ENCODE measurements at regions not wholly inside any gene's neighbourhood (a gene's known extent, or its start where the extent isn't known, plus 50 kb on each side); places are given as distances from the start of the nearest gene placed in this dataset.

- DNase-seq: no peak
Observed at GRCh38 chr5:173720953-173721600, 104.6 kb upstream of the BOD1 start.

GRCh38 chr5:173721601-173722232 lies 105.3 kb upstream of the BOD1 start:
- DNase-seq: no peak

- no peak for DNase-seq
Observed at GRCh38 chr5:173726846-173727557, 110.6 kb upstream of the BOD1 start.

GRCh38 chr5:173727839-173728778 lies 111.7 kb upstream of the BOD1 start:
- no peak for DNase-seq

- no peak for DNase-seq
Observed at GRCh38 chr5:173729079-173729765, 112.8 kb upstream of the BOD1 start.

GRCh38 chr5:173730632-173731298 lies 114.3 kb upstream of the BOD1 start:
- no peak for DNase-seq

- DNase-seq: no peak
Observed at GRCh38 chr5:173733021-173733420, 116.6 kb upstream of the BOD1 start.

- DNase-seq: no peak
Observed at GRCh38 chr5:173733425-173733824, 117.0 kb upstream of the BOD1 start.

- DNase-seq: no peak
Observed at GRCh38 chr5:173733831-173734501, 117.5 kb upstream of the BOD1 start.

- DNase-seq: no peak
Observed at GRCh38 chr5:173734716-173735115, 118.3 kb upstream of the BOD1 start.

- no peak for DNase-seq
Observed at GRCh38 chr5:173735184-173735583, 118.7 kb upstream of the BOD1 start.

- no peak for DNase-seq
Observed at GRCh38 chr5:173735691-173736090, 119.2 kb upstream of the BOD1 start.

GRCh38 chr5:173736374-173736773 lies 119.9 kb upstream of the BOD1 start:
- no peak for DNase-seq

GRCh38 chr5:173736923-173737412 lies 120.5 kb upstream of the BOD1 start:
- DNase-seq: no peak

- DNase-seq: no peak
Observed at GRCh38 chr5:173739741-173740140, 123.3 kb upstream of the BOD1 start.

- DNase-seq: no peak
Observed at GRCh38 chr5:173740400-173740799, 124.0 kb upstream of the BOD1 start.

GRCh38 chr5:173741087-173741486 lies 124.6 kb upstream of the BOD1 start:
- DNase-seq: no peak

- DNase-seq: no peak
Observed at GRCh38 chr5:173741729-173742431, 125.4 kb upstream of the BOD1 start.

GRCh38 chr5:173742432-173742816 lies 126.0 kb upstream of the BOD1 start:
- no peak for DNase-seq

GRCh38 chr5:173743641-173744343 lies 127.3 kb upstream of the BOD1 start:
- DNase-seq: no peak
